ENCODE measurements at regions not wholly inside any gene's neighbourhood (a gene's known extent, or its start where the extent isn't known, plus 50 kb on each side); places are given as distances from the start of the nearest gene placed in this dataset.

GRCh38 chr14:95396221-95396620, 76.5 kb upstream of the CLMN start:
- Histone ChIP-seq H3K9ac (ENCODE audit: low read length in 3 of 3) (no peak overlapping the region), H3K4me1 (ENCODE audit: control insufficient read depth in 2 of 3, insufficient read depth in 2 of 3, low read depth in 1 of 3, low read length in 3 of 3) (no peaks in the 10 kb centered on the region), H3K36me3 (ENCODE audit: control insufficient read depth in 2 of 3, insufficient read depth in 3 of 3, low read length in 3 of 3) (no peaks in the 10 kb centered on the region), H3K9me3 (ENCODE audit: control insufficient read depth in 2 of 3, insufficient read depth in 1 of 3, low read length in 3 of 3) (no peaks in the 10 kb centered on the region), H3K27ac (ENCODE audit: low read depth in 2 of 2, low read length in 2 of 2) (no peak overlapping the region), H3K27me3 (ENCODE audit: control insufficient read depth, insufficient read depth, low read length) (no peaks in the 10 kb centered on the region), H3K4me3 (ENCODE audit: low read length in 3 of 3) (no peak overlapping the region)
- FAIRE-seq = no peak
- DNase-seq = no peak
- TF ChIP-seq CTCF (IDR thresholded peaks at IDR 0.05; ENCODE audit: borderline replicate concordance, extremely low read depth, insufficient read depth) = no peak
- intact Hi-C loops (cut with DNase I) = no loop called here

DNA sequence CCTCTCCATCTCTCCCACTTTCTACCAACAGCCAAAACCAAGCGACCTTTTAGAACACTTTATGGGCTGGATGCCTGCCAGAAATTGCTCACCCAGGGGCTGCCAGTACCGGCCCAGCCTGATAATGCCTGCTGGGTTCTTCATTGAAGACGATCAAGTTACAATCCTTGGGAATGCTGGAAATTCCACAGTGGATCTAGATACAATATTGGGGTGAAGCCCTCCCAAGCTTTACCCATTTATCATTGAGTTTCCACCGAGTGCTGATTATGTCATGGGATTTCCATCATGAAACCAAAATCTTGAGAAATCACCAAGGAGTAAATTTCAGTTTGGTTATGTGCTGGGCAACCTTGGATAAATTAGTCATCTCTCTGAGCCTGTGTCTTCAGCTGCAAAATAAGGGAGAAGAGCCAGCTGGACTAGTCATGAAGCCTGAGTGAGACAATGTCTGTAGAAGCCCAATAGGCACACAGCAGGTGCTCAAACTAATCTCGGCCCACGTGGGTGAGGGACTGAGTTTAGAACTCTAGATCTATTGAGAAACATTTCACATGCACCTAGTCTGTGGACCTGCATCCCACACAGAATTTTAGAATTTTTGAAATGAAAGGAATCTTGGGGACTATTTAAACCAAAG, 75.5 kb upstream of the CLMN start:
- no peak overlapping the region for H3K9ac ChIP-seq (ENCODE audit: low read length in 3 of 3)
- no peaks in the 10 kb centered on the region for H3K4me1 ChIP-seq (ENCODE audit: control insufficient read depth in 2 of 3, insufficient read depth in 2 of 3, low read depth in 1 of 3, low read length in 3 of 3)
- no peak for TF ChIP-seq CTCF (IDR thresholded peaks at IDR 0.05; ENCODE audit: borderline replicate concordance, extremely low read depth, insufficient read depth)
- no peaks in the 10 kb centered on the region for H3K36me3 ChIP-seq (ENCODE audit: control insufficient read depth in 2 of 3, insufficient read depth in 3 of 3, low read length in 3 of 3)
- intact Hi-C loops (cut with DNase I) = no loop called here
- no peaks in the 10 kb centered on the region for H3K9me3 ChIP-seq (ENCODE audit: control insufficient read depth in 2 of 3, insufficient read depth in 1 of 3, low read length in 3 of 3)
- no peaks in the 10 kb centered on the region for H3K27me3 ChIP-seq (ENCODE audit: control insufficient read depth, insufficient read depth, low read length)
- no peak overlapping the region for H3K4me3 ChIP-seq (ENCODE audit: low read length in 3 of 3)
- no peak for DNase-seq
- no peak overlapping the region for H3K27ac ChIP-seq (ENCODE audit: low read depth in 2 of 2, low read length in 2 of 2)
- FAIRE-seq = no peak

DNA sequence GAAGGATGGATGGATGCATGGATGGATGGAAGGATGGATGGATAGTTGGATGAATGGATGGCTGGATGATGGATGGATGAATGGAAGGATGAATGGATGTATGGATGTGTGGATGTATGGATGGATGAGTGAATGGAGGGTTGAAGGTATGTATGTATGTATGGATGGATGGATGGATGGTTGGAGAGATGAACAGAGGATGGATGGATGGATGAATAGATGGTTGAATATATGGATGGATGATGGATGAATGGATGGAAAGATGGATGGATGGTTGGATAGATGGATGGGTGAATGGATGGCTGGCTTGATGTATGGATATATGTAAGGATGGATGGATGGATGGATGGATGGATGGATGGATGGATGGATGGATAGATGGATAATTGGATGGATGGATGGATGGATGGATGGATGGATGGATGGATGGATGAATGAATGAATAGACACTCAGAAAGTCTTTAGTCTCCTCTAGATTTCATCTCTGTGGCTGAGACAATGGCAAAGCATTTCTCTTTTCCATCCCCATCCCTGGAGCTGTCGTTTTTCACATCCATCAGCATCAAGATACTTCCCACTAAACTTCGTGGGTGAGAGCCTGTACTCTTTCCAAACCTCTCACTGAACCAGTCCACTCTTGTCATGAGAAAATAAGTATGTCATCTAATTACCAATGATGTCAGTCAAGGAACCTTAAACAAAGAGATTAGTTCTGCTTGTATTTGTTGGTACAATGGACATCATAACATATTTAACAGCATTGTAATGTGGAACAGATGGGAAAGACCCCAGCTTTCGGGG, 74.8 kb upstream of the CLMN start:
- Histone ChIP-seq H3K9ac (ENCODE audit: low read length in 3 of 3) (no peak overlapping the region), H3K27ac (ENCODE audit: low read depth in 2 of 2, low read length in 2 of 2) (no peak overlapping the region), H3K4me1 (ENCODE audit: control insufficient read depth in 2 of 3, insufficient read depth in 2 of 3, low read depth in 1 of 3, low read length in 3 of 3) (no peaks in the 10 kb centered on the region), H3K9me3 (ENCODE audit: control insufficient read depth in 2 of 3, insufficient read depth in 1 of 3, low read length in 3 of 3) (no peaks in the 10 kb centered on the region), H3K27me3 (ENCODE audit: control insufficient read depth, insufficient read depth, low read length) (no peaks in the 10 kb centered on the region), H3K36me3 (ENCODE audit: control insufficient read depth in 2 of 3, insufficient read depth in 3 of 3, low read length in 3 of 3) (no peaks in the 10 kb centered on the region), H3K4me3 (ENCODE audit: low read length in 3 of 3) (no peak overlapping the region)
- intact Hi-C loops (cut with DNase I) = no loop called here
- FAIRE-seq (no peak), DNase-seq (no peak)
- TF ChIP-seq CTCF (IDR thresholded peaks at IDR 0.05; ENCODE audit: borderline replicate concordance, extremely low read depth, insufficient read depth) = no peak

Measured in kidney (tissue), 13 donors.